ENCODE measurements at regions not wholly inside any gene's neighbourhood (a gene's known extent, or its start where the extent isn't known, plus 50 kb on each side); places are given as distances from the start of the nearest gene placed in this dataset.

GRCh38 chr6:21461844-21462518 lies 131.6 kb upstream of the SOX4 start:
- Mint-ChIP-seq H3K9me3 (ENCODE audit: insufficient read depth) (no peaks in the 10 kb centered on the region), H3K27me3 (no peaks in the 10 kb centered on the region), H3K27ac (no peak overlapping the region), H3K4me3 (no peak overlapping the region), H3K4me1 (no peaks in the 10 kb centered on the region)
- DNase-seq (no peak), ATAC-seq (ENCODE audit: low read depth) (no peak)
- no peaks in the 10 kb centered on the region for H3K79me2 ChIP-seq (ENCODE audit: control insufficient read depth, insufficient read depth, low read length)
- POLR2A ChIA-PET, result no interaction called here
- no peaks in the 10 kb centered on the region for H3K27me3 ChIP-seq (replicated peaks in 1 of 4; ENCODE audit: control extremely low read depth in 1 of 4, control insufficient read depth in 3 of 4, insufficient read depth in 4 of 4, low read length in 3 of 4)
- intact Hi-C loops (cut with micrococcal nuclease), result no loop called here
- H3K9me3 ChIP-seq (ENCODE audit: control extremely low read depth in 1 of 3, control insufficient read depth in 2 of 3, insufficient read depth in 1 of 3, low read length in 2 of 3), result peaks cover 0 to 3% (median 0%) of the 10 kb centered on the region in 3 donors
- TF ChIP-seq, protein P1, sequence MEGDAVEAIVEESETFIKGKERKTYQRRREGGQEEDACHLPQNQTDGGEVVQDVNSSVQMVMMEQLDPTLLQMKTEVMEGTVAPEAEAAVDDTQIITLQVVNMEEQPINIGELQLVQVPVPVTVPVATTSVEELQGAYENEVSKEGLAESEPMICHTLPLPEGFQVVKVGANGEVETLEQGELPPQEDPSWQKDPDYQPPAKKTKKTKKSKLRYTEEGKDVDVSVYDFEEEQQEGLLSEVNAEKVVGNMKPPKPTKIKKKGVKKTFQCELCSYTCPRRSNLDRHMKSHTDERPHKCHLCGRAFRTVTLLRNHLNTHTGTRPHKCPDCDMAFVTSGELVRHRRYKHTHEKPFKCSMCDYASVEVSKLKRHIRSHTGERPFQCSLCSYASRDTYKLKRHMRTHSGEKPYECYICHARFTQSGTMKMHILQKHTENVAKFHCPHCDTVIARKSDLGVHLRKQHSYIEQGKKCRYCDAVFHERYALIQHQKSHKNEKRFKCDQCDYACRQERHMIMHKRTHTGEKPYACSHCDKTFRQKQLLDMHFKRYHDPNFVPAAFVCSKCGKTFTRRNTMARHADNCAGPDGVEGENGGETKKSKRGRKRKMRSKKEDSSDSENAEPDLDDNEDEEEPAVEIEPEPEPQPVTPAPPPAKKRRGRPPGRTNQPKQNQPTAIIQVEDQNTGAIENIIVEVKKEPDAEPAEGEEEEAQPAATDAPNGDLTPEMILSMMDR (IDR thresholded peaks at IDR 0.05), result no peak
- no peak for TF ChIP-seq EZH2 (IDR thresholded peaks at IDR 0.05; ENCODE audit: borderline replicate concordance, insufficient read depth, low read depth, low read length, poor library complexity, severe bottlenecking)
- no peak overlapping the region for H2AFZ ChIP-seq (ENCODE audit: insufficient read depth, low read depth, low read length, poor library complexity, severe bottlenecking)
- H3K27ac ChIP-seq (ENCODE audit: low read length in 2 of 2), result no peak overlapping the region
- no peaks in the 10 kb centered on the region for H3K36me3 ChIP-seq (replicated peaks in 1 of 2; ENCODE audit: control extremely low read depth in 1 of 2, control insufficient read depth in 1 of 2, extremely low read depth in 1 of 2, insufficient read depth in 2 of 2, low read length in 1 of 2)
- H3K4me2 ChIP-seq (replicated peaks; ENCODE audit: low read depth, low read length, poor library complexity, severe bottlenecking), result no peak overlapping the region
- H3K4me1 ChIP-seq (ENCODE audit: control insufficient read depth in 2 of 2, insufficient read depth in 2 of 2, low read length in 2 of 2), result no peaks in the 10 kb centered on the region
- no peak overlapping the region for H3K9ac ChIP-seq (ENCODE audit: low read length)
- H3K4me3 ChIP-seq (ENCODE audit: control extremely low read depth in 1 of 5, extremely low read depth in 1 of 5, insufficient read depth in 1 of 5, low read depth in 2 of 5, low read length in 4 of 5), result no peak overlapping the region
- CTCF ChIA-PET, result no interaction called here
- no peaks in the 10 kb centered on the region for H4K20me1 ChIP-seq (ENCODE audit: control insufficient read depth, insufficient read depth, low read length, poor library complexity, severe bottlenecking)

GRCh38 chr6:21462519-21462852 lies 131.1 kb upstream of the SOX4 start:
- ATAC-seq (ENCODE audit: low read depth), result no peak
- Histone ChIP-seq H2AFZ (ENCODE audit: insufficient read depth, low read depth, low read length, poor library complexity, severe bottlenecking) (no peak overlapping the region), H3K9ac (ENCODE audit: low read length) (no peak overlapping the region), H3K36me3 (replicated peaks in 1 of 2; ENCODE audit: control extremely low read depth in 1 of 2, control insufficient read depth in 1 of 2, extremely low read depth in 1 of 2, insufficient read depth in 2 of 2, low read length in 1 of 2) (no peaks in the 10 kb centered on the region), H3K79me2 (ENCODE audit: control insufficient read depth, insufficient read depth, low read length) (no peaks in the 10 kb centered on the region), H3K4me1 (ENCODE audit: control insufficient read depth in 2 of 2, insufficient read depth in 2 of 2, low read length in 2 of 2) (no peaks in the 10 kb centered on the region), H3K4me2 (replicated peaks; ENCODE audit: low read depth, low read length, poor library complexity, severe bottlenecking) (no peak overlapping the region), H3K27me3 (replicated peaks in 1 of 4; ENCODE audit: control extremely low read depth in 1 of 4, control insufficient read depth in 3 of 4, insufficient read depth in 4 of 4, low read length in 3 of 4) (no peaks in the 10 kb centered on the region), H3K9me3 (ENCODE audit: control extremely low read depth in 1 of 3, control insufficient read depth in 2 of 3, insufficient read depth in 1 of 3, low read length in 2 of 3) (peaks cover 0 to 6% (median 0%) of the 10 kb centered on the region in 3 donors), H3K4me3 (ENCODE audit: control extremely low read depth in 1 of 5, extremely low read depth in 1 of 5, insufficient read depth in 1 of 5, low read depth in 2 of 5, low read length in 4 of 5) (no peak overlapping the region), H3K27ac (ENCODE audit: low read length in 2 of 2) (no peak overlapping the region), H4K20me1 (ENCODE audit: control insufficient read depth, insufficient read depth, low read length, poor library complexity, severe bottlenecking) (no peaks in the 10 kb centered on the region)
- Mint-ChIP-seq H3K4me1 (no peaks in the 10 kb centered on the region), H3K9me3 (ENCODE audit: insufficient read depth) (no peaks in the 10 kb centered on the region), H3K27me3 (no peaks in the 10 kb centered on the region), H3K4me3 (no peak overlapping the region), H3K27ac (no peak overlapping the region)
- WGBS (ENCODE audit: insufficient coverage), result no CpG with 5 or more reads among the region's 2 CpGs
- no peak for DNase-seq
- intact Hi-C loops (cut with micrococcal nuclease), result no loop called here
- TF ChIP-seq EZH2 (IDR thresholded peaks at IDR 0.05; ENCODE audit: borderline replicate concordance, insufficient read depth, low read depth, low read length, poor library complexity, severe bottlenecking), result no peak
- TF ChIP-seq, protein P1 (IDR thresholded peaks at IDR 0.05), result no peak
- ChIA-PET POLR2A (no interaction called here), CTCF (no interaction called here)

Measured in B cell (primary cell).